Thyroid gland (tissue), 4 donors: ENCODE measurements at regions not wholly inside any gene's neighbourhood (a gene's known extent, or its start where the extent isn't known, plus 50 kb on each side); places are given as distances from the start of the nearest gene placed in this dataset.

Experiments used
- POLR2A ChIP-seq, 2 donors: fragments of 450-650 bp; IDR thresholded peaks; one replicate each; pipeline ENCODE4 v1.6.1; 2017; ENCODE audit warnings: antibody characterized with exemption in 2 of 2, mild to moderate bottlenecking in 2 of 2, moderate library complexity in 1 of 2
- TF ChIP-seq, protein P1 (sequence below), 6 experiments: fragments of 200-600 bp in 3 of 6; fragments of 450-650 bp in 3 of 6; sonication (generic) in 3 of 6; IDR thresholded peaks; one replicate each; pipeline ENCODE4 v1.5.1; 2016 to 2019; ENCODE audit warnings: antibody characterized with exemption in 6 of 6, mild to moderate bottlenecking in 2 of 6, inconsistent platforms in 1 of 6, moderate library complexity in 1 of 6

DNA sequence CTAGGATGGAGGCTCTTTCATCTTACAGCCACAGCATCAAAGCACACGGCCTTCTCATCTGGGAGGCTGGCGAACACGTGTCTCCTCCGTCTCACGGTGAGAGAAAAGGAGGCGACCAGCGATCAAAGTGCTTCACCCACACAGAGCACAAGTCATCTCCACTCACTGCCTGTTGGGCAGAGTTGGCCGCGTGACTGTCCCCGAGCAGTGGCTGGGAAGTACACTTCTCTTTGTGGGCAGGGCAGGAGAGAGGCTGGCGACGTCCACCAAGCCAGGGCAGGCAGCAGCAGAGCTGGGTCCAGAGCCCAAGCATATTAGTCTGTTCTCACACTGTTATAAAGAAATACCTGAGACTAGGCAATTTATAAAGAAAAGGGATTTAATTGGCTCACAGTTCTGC lies 64.1 kb upstream of the FOXC1 start:
- no peak for TF ChIP-seq POLR2A (IDR thresholded peaks at IDR 0.05)
- TF ChIP-seq, protein P1, sequence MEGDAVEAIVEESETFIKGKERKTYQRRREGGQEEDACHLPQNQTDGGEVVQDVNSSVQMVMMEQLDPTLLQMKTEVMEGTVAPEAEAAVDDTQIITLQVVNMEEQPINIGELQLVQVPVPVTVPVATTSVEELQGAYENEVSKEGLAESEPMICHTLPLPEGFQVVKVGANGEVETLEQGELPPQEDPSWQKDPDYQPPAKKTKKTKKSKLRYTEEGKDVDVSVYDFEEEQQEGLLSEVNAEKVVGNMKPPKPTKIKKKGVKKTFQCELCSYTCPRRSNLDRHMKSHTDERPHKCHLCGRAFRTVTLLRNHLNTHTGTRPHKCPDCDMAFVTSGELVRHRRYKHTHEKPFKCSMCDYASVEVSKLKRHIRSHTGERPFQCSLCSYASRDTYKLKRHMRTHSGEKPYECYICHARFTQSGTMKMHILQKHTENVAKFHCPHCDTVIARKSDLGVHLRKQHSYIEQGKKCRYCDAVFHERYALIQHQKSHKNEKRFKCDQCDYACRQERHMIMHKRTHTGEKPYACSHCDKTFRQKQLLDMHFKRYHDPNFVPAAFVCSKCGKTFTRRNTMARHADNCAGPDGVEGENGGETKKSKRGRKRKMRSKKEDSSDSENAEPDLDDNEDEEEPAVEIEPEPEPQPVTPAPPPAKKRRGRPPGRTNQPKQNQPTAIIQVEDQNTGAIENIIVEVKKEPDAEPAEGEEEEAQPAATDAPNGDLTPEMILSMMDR (IDR thresholded peaks at IDR 0.05) = no peak
